Large intestine (tissue), 3 donors: ENCODE measurements at regions not wholly inside any gene's neighbourhood (a gene's known extent, or its start where the extent isn't known, plus 50 kb on each side); places are given as distances from the start of the nearest gene placed in this dataset.

Source experiments
- DNase-seq, 2 donors: peaks; one replicate each; pipeline versions ENCODE4 v3.0.0 to v3.0.0-alpha.2; 2013
- H3K27ac ChIP-seq: one replicate; pipeline ENCODE4 v1.5.1; 2013; ENCODE audit warnings: low read length
- H3K27me3 ChIP-seq: 2 replicates; pipeline ENCODE4 v1.6.1; 2013; ENCODE audit warnings: low read length; ENCODE audit not compliant: control insufficient read depth, insufficient read depth
- H3K36me3 ChIP-seq: 2 replicates; pipeline ENCODE4 v1.6.1; 2013; ENCODE audit warnings: low read length; ENCODE audit not compliant: control insufficient read depth, insufficient read depth
- H3K4me1 ChIP-seq: one replicate; pipeline ENCODE4 v1.6.1; 2013; ENCODE audit warnings: low read length; ENCODE audit not compliant: control insufficient read depth, insufficient read depth
- H3K4me3 ChIP-seq: one replicate; pipeline ENCODE4 v1.5.1; 2013; ENCODE audit warnings: low read length
- H3K9me3 ChIP-seq: one replicate; pipeline ENCODE4 v1.6.1; 2013; ENCODE audit warnings: mild to moderate bottlenecking, low read depth, low read length, moderate library complexity; ENCODE audit not compliant: control insufficient read depth
- WGBS: methylation state at CpG from one replicate; pipeline ENCODE4 v1.1.5; 2013; ENCODE audit warnings: low lambda C conversion rate; ENCODE audit not compliant: insufficient coverage; 5-methylcytosine and 5-hydroxymethylcytosine counted together

- WGBS: no CpG with 5 or more reads among the region's 1 CpG
These were observed 142.4 kb downstream of the EN1 start for GRCh38 chr2:118705032-118705431.

GRCh38 chr2:118699447-118700175 lies 147.8 kb downstream of the EN1 start:
- H3K4me1 ChIP-seq: peaks cover 7% of the 10 kb centered on the region
- 0% methylated on average over 1 of the region's 13 CpGs for WGBS
- no peak overlapping the region for H3K27ac ChIP-seq
- peaks cover 1% of the 10 kb centered on the region for H3K27me3 ChIP-seq
- H3K9me3 ChIP-seq: no peaks in the 10 kb centered on the region
- H3K4me3 ChIP-seq: no peak overlapping the region
- peak; percentile 64 to 77 for DNase-seq
- no peaks in the 10 kb centered on the region for H3K36me3 ChIP-seq

More at GRCh38 chr2:118705032-118705431, 142.4 kb downstream of the EN1 start:
- Histone ChIP-seq H3K4me1 (peaks cover 3% of the 10 kb centered on the region), H3K27ac (no peak overlapping the region), H3K36me3 (no peaks in the 10 kb centered on the region), H3K4me3 (no peak overlapping the region), H3K9me3 (no peaks in the 10 kb centered on the region), H3K27me3 (peaks cover 4% of the 10 kb centered on the region)
- DNase-seq: no peak

- no peak overlapping the region for H3K4me3 ChIP-seq
- no peaks in the 10 kb centered on the region for H3K36me3 ChIP-seq
- H3K9me3 ChIP-seq: no peaks in the 10 kb centered on the region
- DNase-seq: no peak
- no CpG with 5 or more reads among the region's 6 CpGs for WGBS
- H3K27ac ChIP-seq: no peak overlapping the region
- peaks cover 7% of the 10 kb centered on the region for H3K4me1 ChIP-seq
- no peaks in the 10 kb centered on the region for H3K27me3 ChIP-seq
These were observed 148.9 kb downstream of the EN1 start for GRCh38 chr2:118698564-118698963.

GRCh38 chr2:118697781-118698180 lies 149.7 kb downstream of the EN1 start:
- no peak overlapping the region for H3K4me3 ChIP-seq
- no peaks in the 10 kb centered on the region for H3K9me3 ChIP-seq
- no peaks in the 10 kb centered on the region for H3K36me3 ChIP-seq
- no peak for DNase-seq
- H3K4me1 ChIP-seq: peaks cover 7% of the 10 kb centered on the region
- H3K27me3 ChIP-seq: no peaks in the 10 kb centered on the region
- H3K27ac ChIP-seq: no peak overlapping the region

- no peak overlapping the region for H3K27ac ChIP-seq
- H3K27me3 ChIP-seq: no peaks in the 10 kb centered on the region
- H3K36me3 ChIP-seq: no peaks in the 10 kb centered on the region
- H3K4me3 ChIP-seq: no peak overlapping the region
- WGBS: no CpG with 5 or more reads among the region's 6 CpGs
- H3K4me1 ChIP-seq: peaks cover 7% of the 10 kb centered on the region
- DNase-seq: no peak
- no peaks in the 10 kb centered on the region for H3K9me3 ChIP-seq
These were observed 150.5 kb downstream of the EN1 start for GRCh38 chr2:118696786-118697465.

GRCh38 chr2:118693287-118693822 lies 154.1 kb downstream of the EN1 start:
- Histone ChIP-seq H3K4me3 (no peak overlapping the region), H3K27me3 (no peaks in the 10 kb centered on the region), H3K36me3 (no peaks in the 10 kb centered on the region), H3K27ac (no peak overlapping the region), H3K4me1 (no peaks in the 10 kb centered on the region), H3K9me3 (no peaks in the 10 kb centered on the region)
- no peak for DNase-seq
- WGBS: no CpG with 5 or more reads among the region's 6 CpGs

GRCh38 chr2:118689874-118690273 lies 157.6 kb downstream of the EN1 start:
- Histone ChIP-seq H3K36me3 (no peaks in the 10 kb centered on the region), H3K4me3 (no peak overlapping the region), H3K9me3 (no peaks in the 10 kb centered on the region), H3K4me1 (peaks cover 5% of the 10 kb centered on the region), H3K27ac (no peak overlapping the region), H3K27me3 (no peaks in the 10 kb centered on the region)
- WGBS: 92% methylated on average over 2 of the region's 4 CpGs
- no peak for DNase-seq

- H3K27ac ChIP-seq: no peak overlapping the region
- H3K9me3 ChIP-seq: no peaks in the 10 kb centered on the region
- no CpG with 5 or more reads among the region's 4 CpGs for WGBS
- H3K27me3 ChIP-seq: no peaks in the 10 kb centered on the region
- peaks cover 5% of the 10 kb centered on the region for H3K4me1 ChIP-seq
- DNase-seq: no peak
- no peak overlapping the region for H3K4me3 ChIP-seq
- no peaks in the 10 kb centered on the region for H3K36me3 ChIP-seq
These were observed 158.0 kb downstream of the EN1 start for GRCh38 chr2:118689456-118689855.

GRCh38 chr2:118689033-118689432 lies 158.4 kb downstream of the EN1 start:
- no peaks in the 10 kb centered on the region for H3K36me3 ChIP-seq

GRCh38 chr2:118687698-118688097 lies 159.8 kb downstream of the EN1 start:
- H3K27me3 ChIP-seq: no peaks in the 10 kb centered on the region
- H3K36me3 ChIP-seq: no peaks in the 10 kb centered on the region
- peaks cover 5% of the 10 kb centered on the region for H3K4me1 ChIP-seq
- DNase-seq: peak; percentile 55 to 57
- H3K4me3 ChIP-seq: no peak overlapping the region
- H3K9me3 ChIP-seq: no peaks in the 10 kb centered on the region
- H3K27ac ChIP-seq: no peak overlapping the region
- WGBS: no CpG with 5 or more reads among the region's 2 CpGs

More at GRCh38 chr2:118689033-118689432, 158.4 kb downstream of the EN1 start:
- no CpG with 5 or more reads among the region's 6 CpGs for WGBS
- no peak for DNase-seq
- Histone ChIP-seq H3K9me3 (no peaks in the 10 kb centered on the region), H3K27me3 (no peaks in the 10 kb centered on the region), H3K4me3 (no peak overlapping the region), H3K27ac (no peak overlapping the region), H3K4me1 (peaks cover 5% of the 10 kb centered on the region)
